HG02981 (cell line): ENCODE measurements at regions not wholly inside any gene's neighbourhood (a gene's known extent, or its start where the extent isn't known, plus 50 kb on each side); places are given as distances from the start of the nearest gene placed in this dataset.
"Not testable (repeated sequence)": the region's sequence is repeated elsewhere in the genome, so short reads cannot be mapped to it uniquely, and the experiment has no call there.

ENCODE experiments used
- ATAC-seq: cut with Tn5 transposase; IDR thresholded peaks from one replicate; pipeline ENCODE4 v1.9.1; 2021; ENCODE audit warnings: mild to moderate bottlenecking, moderate library complexity; ENCODE audit not compliant: unreplicated experiment

DNA sequence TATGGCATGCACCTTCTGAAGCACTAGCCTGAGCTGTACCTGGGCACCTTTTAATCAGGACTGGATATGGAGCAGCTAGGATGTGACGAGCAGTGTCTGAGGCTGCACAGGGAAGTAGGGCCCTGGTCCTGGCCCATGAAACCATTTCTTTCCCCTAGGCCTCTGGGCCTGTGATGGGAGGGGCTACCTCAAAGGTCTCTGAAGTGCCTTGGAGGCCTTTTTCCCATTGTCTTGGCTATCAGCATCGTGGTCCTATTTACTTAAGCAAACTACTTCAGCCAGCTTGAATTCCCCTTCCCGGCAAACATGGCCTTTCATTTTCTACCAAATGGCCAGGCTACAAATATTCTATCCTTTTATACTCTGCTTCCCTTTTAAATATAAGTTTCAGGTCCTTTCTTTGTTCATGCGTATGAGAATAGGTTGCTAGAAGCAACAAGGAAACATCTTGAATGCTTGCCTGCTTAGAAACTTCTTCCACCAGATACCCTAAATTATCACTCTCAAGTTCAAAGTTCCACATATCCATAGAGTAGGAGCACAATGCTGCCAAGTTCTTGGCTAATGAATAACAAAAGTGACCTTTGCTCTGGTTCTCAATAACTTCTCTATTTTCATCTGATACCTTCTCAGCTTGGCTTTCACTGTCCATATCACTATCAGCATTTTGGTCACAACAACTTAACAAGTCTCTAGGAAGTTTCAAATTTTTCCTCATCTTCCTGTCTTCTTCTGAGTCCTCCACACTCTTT is 673.1 kb downstream of the HTR1B start:
- no peak for ATAC-seq

DNA sequence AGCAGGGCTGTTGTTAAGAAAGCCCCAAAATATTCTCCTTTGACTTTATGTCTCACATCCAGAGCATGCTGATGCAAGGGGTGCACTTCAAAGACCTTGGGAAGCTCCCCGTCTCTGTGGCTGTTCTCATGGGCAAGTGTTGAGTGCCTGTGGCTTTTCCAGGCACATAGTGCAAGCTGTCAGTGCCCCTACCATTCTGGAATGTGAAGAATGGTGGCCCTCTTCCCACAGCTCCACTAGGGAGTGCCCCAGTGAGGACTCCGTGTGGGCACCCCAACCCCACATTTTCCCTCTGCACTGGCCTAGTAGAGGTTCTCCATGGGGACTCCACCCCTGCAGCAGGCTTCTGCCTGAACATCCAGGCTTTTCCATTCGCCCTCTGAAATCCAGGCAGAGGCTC is 673.7 kb downstream of the HTR1B start:
- ATAC-seq, result no peak

DNA sequence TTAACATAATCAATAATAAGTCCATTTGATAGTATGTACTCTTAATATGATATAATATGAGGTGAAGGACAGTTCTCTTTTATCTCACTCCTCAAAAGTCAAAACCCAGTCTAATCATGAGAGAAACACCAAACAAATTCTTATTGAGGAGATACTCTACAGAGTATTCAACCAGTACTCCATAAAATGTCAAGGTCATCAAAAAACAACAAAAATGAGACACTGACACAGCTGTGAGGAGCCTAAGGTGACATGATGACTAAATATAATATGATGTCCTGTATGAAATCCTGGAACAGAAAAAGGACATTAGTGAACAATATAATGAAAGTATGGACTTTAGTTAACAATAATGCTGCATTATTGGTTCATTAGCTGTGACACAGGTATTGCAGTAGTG is 675.1 kb downstream of the HTR1B start:
- no peak for ATAC-seq

DNA sequence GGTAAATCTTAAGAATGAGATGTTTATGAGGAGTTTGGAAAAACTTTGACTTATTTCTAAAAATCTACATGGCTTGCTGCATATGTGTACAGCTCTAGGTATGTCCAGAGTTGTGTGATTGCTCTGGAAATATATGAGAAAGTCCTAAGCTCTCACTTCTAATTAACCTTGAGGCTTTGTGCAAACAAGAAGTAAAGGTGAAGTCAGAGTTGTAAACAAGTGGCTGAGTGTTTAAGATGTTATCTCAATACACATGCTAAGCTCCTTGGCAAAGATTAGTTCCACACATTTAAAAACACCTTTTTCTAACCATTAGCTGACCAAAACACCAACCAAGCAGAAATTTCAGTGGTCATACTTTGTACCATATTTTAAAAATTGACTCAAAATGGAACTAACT is 684.2 kb downstream of the HTR1B start:
- ATAC-seq, result no peak

DNA sequence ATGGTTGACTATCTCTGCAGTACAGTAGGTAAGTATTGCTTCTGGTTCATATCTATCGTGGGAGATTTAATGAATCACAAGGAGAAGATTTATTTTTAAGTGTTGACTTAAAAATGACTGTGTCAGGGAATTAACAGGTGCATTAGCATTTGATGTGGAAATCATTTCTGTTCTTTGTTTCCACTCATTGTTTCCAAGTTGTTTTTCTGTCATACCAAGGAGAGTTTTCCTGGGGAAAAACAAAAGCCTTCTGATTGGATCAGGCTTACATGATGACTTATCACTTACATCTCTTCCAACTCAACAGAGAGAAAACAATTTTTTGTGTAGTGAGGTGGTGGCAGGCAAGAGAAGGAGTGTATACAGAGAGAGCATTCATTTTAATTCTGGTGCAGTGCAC is 686.4 kb downstream of the HTR1B start:
- no peak for ATAC-seq

DNA sequence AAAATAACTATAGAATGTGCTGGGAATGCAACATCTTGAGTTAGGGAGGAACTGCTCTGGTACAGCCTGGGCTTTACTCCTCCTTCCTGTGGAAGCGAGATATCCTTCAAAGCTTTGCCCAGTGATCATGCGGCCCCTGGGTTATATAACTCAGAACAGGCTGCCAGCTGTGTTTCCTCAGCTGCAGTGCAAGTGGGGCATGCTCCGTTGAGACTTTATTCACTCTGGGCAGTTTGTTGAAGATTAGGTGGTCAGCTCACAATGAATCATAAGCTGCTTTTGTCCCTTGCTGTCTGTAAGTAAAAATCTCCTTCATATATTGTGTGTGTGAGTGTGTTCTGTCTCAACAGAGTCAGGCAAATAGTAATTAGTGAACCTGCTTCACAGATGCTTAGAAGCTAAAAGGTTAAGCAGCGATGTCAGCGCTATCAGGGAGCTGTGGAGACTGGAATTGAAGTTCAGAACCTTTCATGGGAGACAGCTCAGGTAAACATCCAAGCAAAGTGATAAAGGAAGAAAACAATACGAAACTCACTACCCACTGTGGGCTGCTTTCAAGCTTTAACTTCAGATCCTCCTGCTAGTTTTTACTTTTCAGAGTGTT is 688.4 kb downstream of the HTR1B start:
- no peak for ATAC-seq

DNA sequence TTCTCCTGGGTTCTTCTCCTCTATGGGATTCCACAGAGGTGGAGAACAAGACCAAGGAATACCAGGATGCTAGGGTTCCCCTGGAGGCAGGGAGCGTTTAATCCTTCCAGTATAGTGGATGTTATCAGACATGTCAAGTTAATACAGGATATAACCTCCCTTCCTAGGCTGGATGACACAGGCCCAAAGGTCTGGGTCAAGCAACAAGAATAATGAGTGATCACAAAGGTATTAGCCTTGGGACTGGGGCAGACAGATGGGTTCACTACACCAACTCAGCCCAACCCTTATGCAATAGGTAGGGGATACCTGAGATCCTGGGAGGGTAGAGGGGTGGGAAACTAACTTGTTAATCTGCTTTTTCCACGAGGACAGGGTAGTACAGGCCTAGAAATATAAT is 690.3 kb downstream of the HTR1B start:
- no peak for ATAC-seq

DNA sequence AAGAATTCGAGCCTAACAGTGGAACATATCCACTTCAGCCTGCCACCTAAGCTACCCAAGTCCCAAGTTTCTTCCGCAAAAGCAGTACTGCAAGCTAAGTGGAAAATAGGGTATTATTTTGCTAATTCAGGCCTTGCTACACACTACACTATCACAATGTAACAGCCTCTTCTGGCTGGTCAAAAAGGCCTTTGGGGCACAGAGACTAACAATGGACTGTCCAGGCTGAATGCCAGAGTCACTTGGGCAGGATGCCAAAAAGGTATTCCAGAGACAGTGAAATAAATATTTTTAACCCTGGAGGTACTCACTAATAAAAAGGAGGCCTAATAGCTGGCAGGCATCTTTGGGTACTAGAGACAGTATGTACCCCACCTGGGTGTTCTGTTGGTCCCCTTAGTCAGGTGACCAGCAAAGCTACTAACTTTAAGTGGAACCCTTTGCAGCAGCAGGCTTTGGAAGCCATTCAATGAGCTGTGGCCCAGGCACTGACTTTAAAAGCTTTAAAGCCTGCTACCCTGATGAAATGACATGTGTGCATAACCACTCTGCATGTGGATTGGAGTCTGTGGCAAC is 692.1 kb downstream of the HTR1B start:
- no peak for ATAC-seq

DNA sequence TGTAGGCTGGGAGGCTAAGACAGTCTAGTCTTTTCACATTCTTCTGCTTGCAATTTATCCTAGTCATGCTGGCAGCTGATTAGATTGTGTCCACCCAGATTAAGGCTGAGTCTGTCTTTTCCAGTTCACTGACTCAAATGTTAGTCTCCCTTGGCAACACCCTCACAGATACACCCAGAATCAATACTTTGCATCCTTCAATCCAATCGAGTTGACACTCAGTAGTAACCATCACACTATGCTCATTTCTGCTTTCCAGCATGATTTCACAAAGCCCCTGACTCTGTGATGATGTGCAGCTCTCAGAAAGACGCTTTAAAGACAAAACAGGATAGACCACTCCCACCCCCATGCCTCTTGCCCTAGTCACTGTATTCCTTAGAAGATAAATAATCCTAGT is 693.0 kb downstream of the HTR1B start:
- ATAC-seq, result no peak

DNA sequence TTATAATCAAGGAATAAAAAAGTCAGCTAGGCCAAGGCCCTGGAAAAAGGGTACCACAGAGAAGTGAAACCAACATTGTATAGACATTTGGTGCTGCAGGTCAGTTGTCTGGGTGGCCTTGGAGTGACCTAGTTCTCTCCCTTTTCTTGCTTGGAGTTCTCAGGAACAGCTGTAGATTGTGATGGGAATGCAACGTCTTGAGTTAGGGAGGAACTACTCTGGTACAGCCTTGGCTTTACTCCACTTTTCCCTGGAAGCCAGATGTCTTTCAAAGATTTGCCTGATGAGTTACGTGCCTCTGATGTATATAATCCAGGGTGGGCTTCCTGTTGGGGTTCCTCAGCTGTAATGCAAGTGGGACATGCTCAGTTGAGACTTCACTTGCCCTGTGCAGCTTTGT is 694.7 kb downstream of the HTR1B start:
- no peak for ATAC-seq

DNA sequence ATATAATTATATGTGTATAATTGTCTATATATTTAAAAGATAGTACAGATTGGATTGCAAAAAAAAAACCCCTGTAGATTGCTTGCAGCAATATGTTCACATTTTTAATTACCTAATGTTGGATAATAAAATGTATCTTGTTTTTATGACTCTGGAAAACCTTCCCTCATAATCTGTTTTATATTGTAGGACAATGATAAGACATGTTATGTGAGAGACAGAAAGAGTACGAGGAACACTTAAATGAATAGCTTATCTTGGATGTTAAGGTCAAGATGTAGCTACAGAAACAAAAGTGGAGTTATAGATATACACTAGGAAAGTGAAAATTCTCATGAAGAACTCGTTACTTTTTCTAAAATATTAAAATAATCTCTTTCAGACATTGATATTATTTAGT is 691.6 kb upstream of the IMPG1 start:
- no peak for ATAC-seq

DNA sequence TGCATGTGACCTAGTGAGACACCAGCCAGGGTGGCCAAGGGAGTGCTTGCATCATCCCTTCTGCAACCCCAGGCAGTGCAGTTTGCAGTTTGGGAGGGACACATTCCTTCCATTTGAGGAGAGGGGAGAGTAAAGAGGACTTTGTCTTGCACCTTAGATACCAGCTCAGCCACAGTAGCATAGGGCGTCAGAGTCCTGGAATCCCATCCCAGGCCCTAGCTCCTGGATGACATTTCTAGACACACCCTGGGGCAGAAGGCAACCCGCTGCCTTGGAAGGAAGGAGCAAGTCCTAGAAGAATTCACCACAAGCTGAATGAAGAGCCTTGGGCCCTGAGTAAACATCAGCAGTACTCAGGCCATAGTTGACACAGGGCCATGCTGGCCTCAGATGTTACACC is 680.4 kb upstream of the IMPG1 start:
- ATAC-seq, result no peak

DNA sequence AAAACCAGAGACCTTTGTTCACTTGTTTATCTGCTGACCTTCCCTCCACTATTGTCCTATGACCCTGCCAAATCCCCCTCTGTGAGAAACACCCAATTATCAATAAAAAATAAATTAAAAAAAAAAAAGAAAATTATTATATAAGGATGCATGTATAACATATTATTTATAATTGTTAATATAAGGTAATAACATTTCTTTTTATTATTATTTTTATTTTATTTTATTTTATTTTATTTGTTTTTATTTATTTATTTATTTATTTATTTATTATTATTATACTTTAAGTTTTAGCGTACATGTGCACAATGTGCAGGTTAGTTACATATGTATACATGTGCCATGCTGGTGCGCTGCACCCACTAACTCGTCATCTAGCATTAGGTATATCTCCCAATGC is 672.9 kb upstream of the IMPG1 start:
- ATAC-seq, result not testable (repeated sequence)

DNA sequence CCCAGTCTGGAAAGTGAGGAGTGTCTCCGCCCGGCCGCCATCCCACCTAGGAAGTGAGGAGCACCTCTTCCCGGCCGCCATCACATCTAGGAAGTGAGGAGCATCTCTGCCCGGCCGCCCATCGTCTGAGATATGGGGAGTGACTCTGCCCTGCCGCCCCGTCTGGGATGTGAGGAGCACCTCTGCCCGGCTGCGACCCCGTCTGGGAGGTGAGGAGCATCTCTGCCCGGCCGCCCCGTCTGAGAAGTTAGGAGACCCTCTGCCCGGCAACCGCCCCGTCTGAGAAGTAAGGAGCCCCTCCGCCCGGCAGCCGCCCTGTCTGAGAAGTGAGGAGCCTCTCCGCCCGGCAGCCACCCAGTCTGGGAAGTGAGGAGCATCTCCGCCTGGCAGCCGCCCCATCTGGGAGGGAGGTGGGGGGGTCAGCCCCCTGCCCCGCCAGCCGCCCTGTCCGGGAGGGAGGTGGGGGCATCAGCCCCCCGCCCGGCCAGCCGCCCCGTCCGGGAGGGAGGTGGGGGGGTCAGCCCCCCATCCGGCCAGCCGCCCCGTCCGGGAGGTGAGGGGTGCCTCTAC is 671.8 kb upstream of the IMPG1 start:
- ATAC-seq, result not testable (repeated sequence)

DNA sequence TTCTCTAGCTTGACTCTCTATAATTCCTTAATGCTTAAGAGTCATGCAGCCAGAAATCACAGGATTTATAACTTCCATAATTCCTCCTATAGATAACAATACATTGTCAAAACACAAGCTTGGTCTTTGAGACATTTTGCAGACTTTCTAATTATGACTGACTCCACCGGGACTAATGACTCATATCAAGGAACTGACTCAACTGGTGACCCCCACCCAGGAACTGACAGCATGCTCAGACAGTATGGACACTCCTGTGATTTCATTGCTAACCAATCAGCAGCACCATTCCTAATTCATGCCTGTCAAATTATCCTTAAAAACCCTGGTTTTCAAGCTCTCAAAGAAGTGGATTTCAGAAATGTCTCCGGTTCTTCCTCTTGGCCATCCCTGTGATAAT is 670.5 kb upstream of the IMPG1 start:
- no peak for ATAC-seq

DNA sequence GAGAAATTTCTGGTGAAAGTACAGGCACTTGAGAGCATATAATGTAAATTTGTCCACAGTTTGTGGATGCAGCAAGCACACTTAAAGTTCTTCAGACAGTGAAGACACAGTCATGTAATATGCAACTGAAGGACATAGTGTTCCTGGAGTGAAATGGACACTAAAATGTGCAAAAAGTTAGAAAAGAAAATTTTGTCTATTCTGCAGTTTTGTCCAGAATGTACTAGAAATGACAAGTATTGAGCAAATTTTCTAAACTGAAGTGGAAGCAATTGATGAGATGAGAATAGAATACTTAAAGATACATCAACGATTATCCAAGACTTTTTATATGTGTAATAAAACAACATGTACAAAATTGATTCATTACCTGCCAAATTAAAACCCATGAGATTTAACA is 647.0 kb upstream of the IMPG1 start:
- no peak for ATAC-seq

DNA sequence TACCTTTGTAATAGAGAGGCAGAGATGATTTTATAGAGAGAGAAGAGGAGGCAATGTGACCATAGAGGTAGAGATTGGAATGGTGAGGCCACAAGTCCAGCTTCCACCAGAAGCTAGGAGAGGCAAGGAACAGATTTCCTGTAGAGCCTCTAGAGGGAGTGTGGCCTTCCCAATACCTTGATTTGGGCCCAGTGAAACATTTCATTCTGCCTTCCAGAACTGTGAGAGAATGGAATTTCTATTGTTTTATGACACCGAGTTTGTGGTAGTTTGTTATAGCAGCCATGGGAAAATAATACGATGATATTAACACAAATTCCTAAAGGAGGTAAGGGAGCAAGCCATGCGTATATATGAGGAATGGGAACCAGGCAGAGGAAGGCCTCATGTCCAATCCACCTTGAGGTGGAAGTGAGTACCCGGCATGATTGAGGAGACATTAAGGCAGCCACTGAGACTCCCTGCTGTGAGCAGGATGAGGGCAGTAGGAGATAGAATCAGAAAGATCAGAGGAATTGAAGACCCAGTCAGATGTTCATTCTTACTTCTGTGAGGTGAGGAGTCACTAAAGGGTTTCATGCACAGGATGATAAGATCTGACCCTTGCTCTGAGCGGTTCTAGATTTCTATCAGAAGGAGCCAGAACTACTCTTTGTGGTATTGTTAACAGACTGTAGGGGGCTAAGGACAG is 636.3 kb upstream of the IMPG1 start:
- no peak for ATAC-seq

DNA sequence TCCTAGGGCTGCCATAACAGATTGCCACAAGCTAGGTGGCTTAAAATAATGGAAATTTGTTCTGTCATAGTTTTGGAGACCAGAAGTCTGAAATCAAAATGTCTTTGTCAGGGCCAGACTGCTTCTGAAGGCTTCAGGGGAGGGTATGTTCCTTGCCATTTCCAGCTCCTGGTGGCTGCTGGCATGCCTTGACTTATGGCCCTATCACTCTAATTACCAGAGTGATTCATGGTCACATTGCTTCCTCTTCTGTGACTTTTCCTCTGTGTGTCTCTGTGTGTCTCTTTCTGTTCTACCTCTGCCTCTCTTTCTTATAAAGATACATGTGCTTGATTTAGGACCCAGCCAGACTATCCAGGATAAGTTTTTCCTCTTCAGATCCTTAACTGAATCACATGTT is 635.2 kb upstream of the IMPG1 start:
- ATAC-seq, result no peak

DNA sequence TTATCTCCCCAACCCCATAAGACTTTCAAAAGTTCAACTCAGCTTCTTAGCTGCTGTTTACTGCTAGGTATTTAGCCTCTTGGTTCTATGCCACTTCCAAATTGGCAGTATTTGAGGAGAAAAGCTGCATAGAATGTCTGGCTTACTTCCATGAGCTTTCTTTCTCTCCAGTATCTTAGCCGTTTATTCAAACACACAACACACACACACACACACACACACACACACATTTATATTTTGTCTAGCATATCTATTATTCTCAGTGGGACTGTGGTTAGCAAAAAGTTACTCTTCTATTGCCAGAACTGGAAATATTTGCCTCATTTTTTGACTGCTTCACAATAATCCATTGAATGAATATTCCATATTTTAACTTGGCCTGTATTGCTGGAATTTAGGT is 634.2 kb upstream of the IMPG1 start:
- ATAC-seq, result no peak

DNA sequence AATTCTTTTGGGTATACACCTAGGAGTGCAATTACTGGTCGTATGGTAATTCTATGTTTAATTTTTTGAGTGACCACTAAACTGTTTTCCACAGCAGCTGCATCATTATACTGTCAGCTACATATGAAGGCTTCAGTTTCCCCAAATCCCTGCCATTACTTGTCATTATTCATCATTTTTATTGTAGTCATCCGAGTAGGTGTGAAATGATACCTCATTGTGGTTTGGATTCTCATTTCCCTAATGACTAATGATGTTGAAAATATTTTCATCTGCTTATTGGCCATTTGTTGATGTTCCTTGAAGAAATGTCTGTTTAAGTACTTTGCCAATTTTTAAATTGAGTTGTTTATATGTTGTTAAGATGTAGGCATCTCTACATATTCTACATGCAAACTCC is 633.6 kb upstream of the IMPG1 start:
- ATAC-seq, result no peak

DNA sequence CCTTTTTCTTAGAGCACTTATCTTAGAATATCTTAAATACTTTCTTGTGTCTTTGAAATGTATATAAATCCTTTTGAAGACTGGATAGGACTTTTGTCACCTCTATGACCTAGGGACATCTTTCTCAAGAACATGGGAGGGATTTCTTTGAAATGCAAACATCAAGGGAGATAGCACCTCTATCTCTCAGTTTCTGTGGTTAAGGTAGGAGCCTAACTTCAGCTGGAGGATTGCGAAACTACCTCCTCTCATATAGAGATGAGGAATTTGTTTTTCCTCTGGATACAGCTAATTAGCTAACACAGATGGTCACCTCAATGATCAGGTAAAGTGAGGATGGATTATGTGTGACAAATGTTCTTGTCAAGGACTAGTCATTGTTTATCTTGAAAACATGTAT is 631.3 kb upstream of the IMPG1 start:
- no peak for ATAC-seq

DNA sequence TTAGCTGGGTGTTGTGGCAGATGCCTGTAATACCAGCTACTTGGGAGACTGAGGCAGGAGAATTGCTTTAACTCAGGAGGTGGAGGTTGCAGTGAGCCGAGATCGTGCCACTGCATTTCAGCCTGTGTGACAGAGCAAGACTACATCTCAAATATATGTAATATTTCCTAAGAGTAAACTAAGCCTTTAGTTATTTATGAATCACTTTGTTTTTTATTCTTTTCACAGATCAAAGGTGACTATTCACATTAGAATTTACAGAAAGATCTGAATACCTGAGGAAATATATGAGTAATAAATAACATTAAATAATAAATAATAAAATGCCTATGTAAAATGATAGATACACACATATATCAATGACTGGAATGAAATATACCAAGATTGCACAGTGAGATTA is 630.8 kb upstream of the IMPG1 start:
- no peak for ATAC-seq
